CD4-positive, alpha-beta memory T cell (primary cell): ENCODE measurements at regions not wholly inside any gene's neighbourhood (a gene's known extent, or its start where the extent isn't known, plus 50 kb on each side); places are given as distances from the start of the nearest gene placed in this dataset.
"Not testable (repeated sequence)": the region's sequence is repeated elsewhere in the genome, so short reads cannot be mapped to it uniquely, and the experiment has no call there.

ENCODE experiments used
- CTCF ChIA-PET: fragments of 350-600 bp; sonication (Branson Sonifier 250); formaldehyde crosslinking; loops from one replicate; lab custom pipeline; 2021; ENCODE audit warnings: inconsistent platforms; ENCODE audit not compliant: partially characterized antibody; lab: Charles Lee
- POLR2A ChIA-PET: fragments of 350-600 bp; sonication (Branson Sonifier 250); formaldehyde crosslinking; loops from one replicate; lab custom pipeline; 2021; ENCODE audit not compliant: partially characterized antibody; lab: Charles Lee
- DNase-seq, 5 donors: peaks; one replicate each; pipeline versions ENCODE4 v3.0.0 to v3.0.0-alpha.2; 2020 to 2022; ENCODE audit warnings: mixed read lengths in 1 of 5
- H3K27ac ChIP-seq: one replicate; pipeline ENCODE4 v1.7.0; 2013; ENCODE audit warnings: low read depth, low read length
- H3K27me3 ChIP-seq: 2 replicates; pipeline ENCODE4 v1.7.0; 2013; ENCODE audit warnings: mild to moderate bottlenecking, low read length, moderate library complexity; ENCODE audit not compliant: insufficient read depth
- H3K36me3 ChIP-seq: 2 replicates; pipeline ENCODE4 v1.7.0; 2013; ENCODE audit warnings: mild to moderate bottlenecking, low read length, moderate library complexity; ENCODE audit not compliant: insufficient read depth
- H3K4me1 ChIP-seq: 2 replicates; pipeline ENCODE4 v1.7.0; 2013; ENCODE audit warnings: mild to moderate bottlenecking, low read length, moderate library complexity; ENCODE audit not compliant: insufficient read depth
- H3K4me3 ChIP-seq, 2 donors: one replicate each; pipeline ENCODE4 v1.7.0; 2013; ENCODE audit warnings: low read length in 2 of 2, mild to moderate bottlenecking in 1 of 2
- H3K9me3 ChIP-seq, 2 donors: one replicate each; pipeline ENCODE4 v1.7.0; 2013; ENCODE audit warnings: low read length in 2 of 2, control low read depth in 1 of 2; ENCODE audit not compliant: control insufficient read depth in 1 of 2
- H3K27ac Mint-ChIP-seq, 7 donors: one replicate each; pipeline ENCODE4 v1.8.0; 2020 to 2021; ENCODE audit warnings: mixed read lengths in 7 of 7, mild to moderate bottlenecking in 6 of 7, inconsistent platforms in 3 of 7, moderate library complexity in 3 of 7
- H3K27me3 Mint-ChIP-seq, 2 donors: one replicate each; pipeline ENCODE4 v1.8.0; 2020 to 2021; ENCODE audit warnings: mixed read lengths in 2 of 2
- H3K36me3 Mint-ChIP-seq, 2 donors: one replicate each; pipeline ENCODE4 v1.8.0; 2020 to 2021; ENCODE audit warnings: mixed read lengths in 2 of 2, inconsistent platforms in 1 of 2, mild to moderate bottlenecking in 1 of 2
- H3K4me1 Mint-ChIP-seq, 4 donors: one replicate each; pipeline ENCODE4 v1.8.0; 2020 to 2021; ENCODE audit warnings: mixed read lengths in 4 of 4, mild to moderate bottlenecking in 1 of 4
- H3K4me3 Mint-ChIP-seq, 8 donors: one replicate each; pipeline ENCODE4 v1.8.0; 2020 to 2021; ENCODE audit warnings: mixed read lengths in 8 of 8, mild to moderate bottlenecking in 7 of 8, moderate library complexity in 6 of 8, inconsistent platforms in 3 of 8
- H3K9me3 Mint-ChIP-seq, 8 donors: one replicate each; pipeline ENCODE4 v1.8.0; 2020 to 2021; ENCODE audit warnings: mixed read lengths in 8 of 8, mild to moderate bottlenecking in 5 of 8, inconsistent platforms in 3 of 8, moderate library complexity in 1 of 8
- intact Hi-C: fragments of 100-400 bp; cut with micrococcal nuclease; formaldehyde crosslinking; loops from one replicate; pipeline ENCODE4 v1.15.1; 2023

DNA sequence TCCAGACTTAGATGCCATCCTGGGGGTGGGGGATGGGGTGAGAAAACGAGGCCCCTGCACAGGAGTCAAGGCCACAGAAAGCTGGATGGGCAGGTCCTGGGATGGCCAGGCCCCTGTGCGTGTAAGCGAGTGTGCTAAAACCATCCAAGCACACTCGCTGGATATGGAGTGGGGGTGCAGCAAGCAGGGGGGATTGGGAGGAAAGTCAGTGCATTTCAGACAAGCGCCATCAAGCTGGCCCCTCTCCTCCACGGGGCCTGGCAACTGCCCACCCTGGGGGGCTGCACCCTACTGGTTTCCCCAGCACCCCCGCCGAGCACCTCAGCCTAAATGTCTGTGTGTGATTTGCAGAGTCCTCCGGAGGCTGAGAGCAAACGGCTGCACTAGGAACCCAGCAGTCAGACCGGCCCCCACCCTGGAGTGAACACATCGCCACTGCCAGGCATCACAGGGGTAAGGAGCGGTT, 106.6 kb upstream of the ZNF469 start:
- H3K4me3 ChIP-seq, intact Hi-C loops, DNase-seq, H3K27me3 ChIP-seq, CTCF ChIA-PET, H3K36me3 Mint-ChIP-seq, H3K36me3 ChIP-seq, H3K9me3 ChIP-seq, H3K27me3 Mint-ChIP-seq, H3K4me1 Mint-ChIP-seq, POLR2A ChIA-PET, H3K4me1 ChIP-seq, H3K27ac ChIP-seq, H3K9me3 Mint-ChIP-seq, H3K4me3 Mint-ChIP-seq, H3K27ac Mint-ChIP-seq: not testable (repeated sequence)

DNA sequence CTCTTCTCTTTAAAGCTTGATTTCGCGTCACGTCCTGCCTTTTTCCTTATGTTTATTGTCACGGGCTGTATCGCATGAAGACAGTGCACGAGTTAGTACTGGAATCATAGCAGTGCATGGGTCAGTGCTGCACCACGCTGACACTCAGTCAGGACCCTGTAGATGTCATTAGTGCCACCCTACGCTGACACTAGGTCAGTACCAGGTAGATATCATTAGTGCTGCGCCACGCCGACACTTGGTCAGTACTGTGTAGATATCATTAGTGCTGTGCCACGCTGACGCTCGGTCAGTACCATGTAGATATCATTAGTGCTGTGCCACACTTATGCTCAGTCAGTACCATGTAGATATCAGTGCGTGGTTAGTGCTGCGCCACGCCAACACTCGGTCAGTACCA, 106.2 kb upstream of the ZNF469 start:
- Mint-ChIP-seq H3K4me3 (no peak overlapping the region), H3K27ac (no peak overlapping the region), H3K4me1 (no peaks in the 10 kb centered on the region), H3K27me3 (peaks cover 2 to 3% of the 10 kb centered on the region in 2 donors), H3K9me3 (no peaks in the 10 kb centered on the region), H3K36me3 (no peaks in the 10 kb centered on the region)
- H3K27me3 ChIP-seq = no peaks in the 10 kb centered on the region
- H3K4me3 ChIP-seq = no peak overlapping the region
- no peaks in the 10 kb centered on the region for H3K36me3 ChIP-seq
- intact Hi-C loops = no loop called here
- DNase-seq = no peak
- no peaks in the 10 kb centered on the region for H3K4me1 ChIP-seq
- H3K9me3 ChIP-seq = no peaks in the 10 kb centered on the region
- H3K27ac ChIP-seq = no peak overlapping the region
- POLR2A ChIA-PET = no interaction called here
- CTCF ChIA-PET = no interaction called here

DNA sequence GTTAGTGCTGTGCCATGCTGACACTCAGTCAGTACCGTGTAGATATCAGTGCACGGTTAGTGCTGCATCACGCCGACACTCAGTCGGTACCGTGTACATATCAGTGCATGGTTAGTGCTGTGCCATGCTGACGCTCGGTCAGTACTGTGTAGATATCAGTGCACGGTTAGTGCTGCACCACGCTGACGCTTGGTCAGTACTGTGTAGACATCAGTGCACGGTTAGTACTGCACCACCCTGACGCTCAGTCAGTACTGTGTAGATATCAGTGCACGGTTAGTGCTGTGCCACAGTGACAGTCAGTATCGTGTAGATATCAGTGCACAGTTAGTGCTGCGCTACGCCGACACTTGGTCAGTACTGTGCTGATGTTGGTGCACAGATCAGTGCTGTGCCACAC, 102.8 kb upstream of the ZNF469 start:
- intact Hi-C loops = no loop called here
- Histone ChIP-seq H3K4me3 (no peak overlapping the region), H3K9me3 (no peaks in the 10 kb centered on the region), H3K4me1 (no peaks in the 10 kb centered on the region), H3K27me3 (no peaks in the 10 kb centered on the region), H3K27ac (no peak overlapping the region), H3K36me3 (no peaks in the 10 kb centered on the region)
- Mint-ChIP-seq H3K27me3 (peaks cover 0 to 1% of the 10 kb centered on the region in 2 donors), H3K9me3 (no peaks in the 10 kb centered on the region), H3K27ac (no peak overlapping the region), H3K36me3 (no peaks in the 10 kb centered on the region), H3K4me1 (no peaks in the 10 kb centered on the region), H3K4me3 (no peak overlapping the region)
- ChIA-PET POLR2A (no interaction called here), CTCF (no interaction called here)
- DNase-seq = no peak

DNA sequence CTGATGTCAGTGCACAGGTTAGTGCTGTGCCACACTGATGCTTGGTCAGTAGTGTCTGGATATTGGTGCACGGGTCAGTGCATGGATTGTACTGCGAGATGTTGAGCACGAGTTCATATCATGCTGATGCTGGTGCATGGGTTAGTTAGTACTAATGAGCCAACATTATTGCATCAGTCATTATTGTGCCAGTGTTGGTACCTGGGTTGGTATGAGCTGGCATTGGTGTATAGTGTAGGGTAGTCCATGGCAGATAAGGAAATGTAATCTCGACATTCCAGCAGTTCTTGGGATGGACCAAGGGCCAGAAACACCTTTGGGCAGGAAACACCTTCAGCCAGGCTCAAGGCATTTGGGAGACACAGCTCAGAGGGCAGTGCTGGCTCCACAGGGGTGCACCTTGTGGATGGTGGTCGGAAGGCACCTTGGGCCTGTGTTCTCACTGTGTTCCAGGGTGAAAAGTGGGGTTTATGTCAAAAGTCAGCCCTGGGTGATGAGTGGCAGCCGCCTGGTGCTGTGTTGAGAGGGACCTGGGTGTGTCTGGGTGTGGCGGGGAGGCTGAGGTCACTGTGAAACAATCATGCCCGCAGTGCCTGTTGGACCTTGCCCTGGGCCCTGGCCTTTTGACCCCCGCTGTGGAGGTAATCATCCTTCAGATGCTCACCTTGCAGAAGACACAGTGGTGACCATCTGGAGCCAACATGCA, 100.7 kb upstream of the ZNF469 start:
- Mint-ChIP-seq H3K4me1 (no peaks in the 10 kb centered on the region), H3K9me3 (peaks cover 0 to 14% (median 1%) of the 10 kb centered on the region in 8 donors), H3K36me3 (peaks cover 0 to 2% of the 10 kb centered on the region in 2 donors), H3K27ac (no peak overlapping the region), H3K4me3 (no peak overlapping the region), H3K27me3 (peaks cover 0 to 1% of the 10 kb centered on the region in 2 donors)
- Histone ChIP-seq H3K4me3 (no peak overlapping the region), H3K9me3 (peaks cover 1 to 5% of the 10 kb centered on the region in 2 donors), H3K27ac (no peak overlapping the region), H3K27me3 (no peaks in the 10 kb centered on the region), H3K36me3 (no peaks in the 10 kb centered on the region), H3K4me1 (no peaks in the 10 kb centered on the region)
- no peak for DNase-seq
- ChIA-PET POLR2A (no interaction called here), CTCF (no interaction called here)
- intact Hi-C loops = no loop called here

DNA sequence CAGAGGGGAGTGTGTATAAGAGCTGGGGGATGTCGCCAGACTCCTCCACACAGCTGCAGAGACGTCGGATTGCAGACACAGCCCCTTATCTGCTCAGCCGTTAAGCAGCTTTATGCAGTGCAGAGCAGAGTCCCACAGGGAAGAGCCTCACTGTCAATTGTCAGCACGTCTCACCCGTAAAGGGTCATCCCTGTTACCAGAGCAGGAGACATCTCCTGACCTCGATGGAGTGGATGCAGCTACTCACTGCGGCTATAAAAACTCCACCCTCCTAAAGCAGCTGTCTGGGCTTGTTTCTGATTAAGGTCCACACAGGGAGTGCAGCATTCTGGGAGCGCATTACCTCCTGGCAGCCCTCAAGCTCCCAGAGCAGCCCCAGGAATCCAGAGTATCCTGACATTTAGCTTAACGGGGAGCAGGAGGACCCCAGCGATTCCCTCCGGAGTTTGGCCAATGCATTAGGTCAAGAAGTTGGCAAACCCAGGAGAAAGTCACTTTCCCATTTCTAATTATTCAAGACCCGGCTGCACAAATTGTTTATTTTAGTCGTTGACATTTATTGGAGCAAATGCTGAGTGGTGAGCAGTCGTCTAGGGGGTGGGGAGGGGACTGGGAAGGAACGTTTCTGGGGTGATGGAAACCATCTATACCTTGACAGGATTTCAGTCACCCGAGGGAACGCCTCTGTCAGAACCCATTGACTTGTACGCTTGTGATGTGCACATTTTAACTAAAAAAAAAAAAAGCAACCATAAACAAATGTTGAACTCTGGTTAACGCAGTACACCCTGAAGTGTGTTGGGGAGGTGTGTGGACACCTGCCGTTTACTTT, 100.0 kb upstream of the ZNF469 start:
- Mint-ChIP-seq H3K4me3 (no peak overlapping the region), H3K4me1 (no peaks in the 10 kb centered on the region), H3K27me3 (peaks cover 0 to 3% of the 10 kb centered on the region in 2 donors), H3K36me3 (peaks cover 0 to 6% of the 10 kb centered on the region in 2 donors), H3K9me3 (peaks cover 0 to 18% (median 1%) of the 10 kb centered on the region in 8 donors), H3K27ac (no peak overlapping the region)
- Histone ChIP-seq H3K27me3 (no peaks in the 10 kb centered on the region), H3K9me3 (peaks cover 5 to 6% of the 10 kb centered on the region in 2 donors), H3K27ac (no peak overlapping the region), H3K4me3 (no peak overlapping the region), H3K36me3 (no peaks in the 10 kb centered on the region), H3K4me1 (no peaks in the 10 kb centered on the region)
- ChIA-PET POLR2A (no interaction called here), CTCF (no interaction called here)
- intact Hi-C loops = no loop called here
- no peak for DNase-seq

DNA sequence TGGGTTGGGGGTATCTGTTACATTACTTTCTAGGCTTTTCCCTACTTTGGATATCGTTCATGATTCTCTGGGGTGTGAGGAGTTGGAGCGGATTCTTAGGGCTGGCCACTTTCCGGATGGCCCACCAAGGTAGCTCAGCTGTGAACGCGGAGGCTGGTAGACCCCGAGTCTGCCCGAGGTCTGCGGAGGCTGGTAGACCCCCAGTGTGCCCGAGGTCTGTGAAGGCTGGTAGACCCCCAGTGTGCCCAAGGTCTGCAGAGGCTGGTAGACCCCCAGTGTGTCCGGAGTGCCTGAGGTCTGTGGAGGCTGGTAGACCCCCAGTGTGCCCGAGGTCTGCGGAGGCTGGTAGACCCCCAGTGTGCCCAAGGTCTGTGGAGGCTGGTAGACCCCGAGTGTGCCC, 99.2 kb upstream of the ZNF469 start:
- H3K27me3 ChIP-seq = no peaks in the 10 kb centered on the region
- peaks cover 5 to 6% of the 10 kb centered on the region in 2 donors for H3K9me3 ChIP-seq
- H3K27ac ChIP-seq = no peak overlapping the region
- Mint-ChIP-seq H3K36me3 (peaks cover 0 to 6% of the 10 kb centered on the region in 2 donors), H3K4me3 (no peak overlapping the region), H3K27me3 (peaks cover 0 to 3% of the 10 kb centered on the region in 2 donors), H3K4me1 (no peaks in the 10 kb centered on the region), H3K27ac (peak overlapping the region in 1 of 7 donors; percentile 22), H3K9me3 (peaks cover 0 to 18% (median 1%) of the 10 kb centered on the region in 8 donors)
- ChIA-PET CTCF (no interaction called here), POLR2A (no interaction called here)
- intact Hi-C loops = no loop called here
- DNase-seq = no peak
- H3K36me3 ChIP-seq = no peaks in the 10 kb centered on the region
- no peak overlapping the region for H3K4me3 ChIP-seq
- no peaks in the 10 kb centered on the region for H3K4me1 ChIP-seq

DNA sequence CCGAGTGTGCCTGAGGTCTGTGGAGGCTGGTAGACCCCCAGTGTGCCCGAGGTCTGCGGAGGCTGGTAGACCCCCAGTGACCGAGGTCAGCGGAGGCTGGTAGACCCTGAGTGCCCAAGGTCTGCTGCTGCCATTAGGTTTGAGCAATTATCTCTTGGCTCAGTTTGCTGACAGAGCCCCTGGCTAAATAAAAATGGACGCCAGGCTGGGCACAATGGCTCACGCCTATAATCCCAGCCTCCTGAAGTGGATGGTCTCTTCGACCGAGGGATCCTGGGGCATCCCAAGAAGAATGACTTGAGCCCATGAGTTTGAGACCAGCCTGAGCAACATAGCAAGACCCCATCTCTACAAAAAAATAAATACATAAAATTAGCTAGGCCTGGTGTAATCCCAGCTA, 98.7 kb upstream of the ZNF469 start:
- Histone ChIP-seq H3K36me3 (no peaks in the 10 kb centered on the region), H3K4me3 (no peak overlapping the region), H3K9me3 (peaks cover 5 to 6% of the 10 kb centered on the region in 2 donors), H3K27me3 (no peaks in the 10 kb centered on the region), H3K27ac (no peak overlapping the region), H3K4me1 (no peaks in the 10 kb centered on the region)
- peaks cover 0 to 6% of the 10 kb centered on the region in 2 donors for H3K36me3 Mint-ChIP-seq
- H3K4me3 Mint-ChIP-seq = no peak overlapping the region
- H3K9me3 Mint-ChIP-seq = peaks cover 0 to 18% (median 1%) of the 10 kb centered on the region in 8 donors
- ChIA-PET CTCF (no interaction called here), POLR2A (no interaction called here)
- H3K4me1 Mint-ChIP-seq = no peaks in the 10 kb centered on the region
- no peak for DNase-seq
- intact Hi-C loops = no loop called here
- no peak overlapping the region for H3K27ac Mint-ChIP-seq
- peaks cover 0 to 3% of the 10 kb centered on the region in 2 donors for H3K27me3 Mint-ChIP-seq
